HG03521 (cell line): ENCODE measurements at regions not wholly inside any gene's neighbourhood (a gene's known extent, or its start where the extent isn't known, plus 50 kb on each side); places are given as distances from the start of the nearest gene placed in this dataset.

ENCODE experiments used
- ATAC-seq: cut with Tn5 transposase; IDR thresholded peaks from one replicate; pipeline ENCODE4 v1.9.1; 2021; ENCODE audit warnings: mild to moderate bottlenecking, moderate library complexity; ENCODE audit not compliant: unreplicated experiment

DNA sequence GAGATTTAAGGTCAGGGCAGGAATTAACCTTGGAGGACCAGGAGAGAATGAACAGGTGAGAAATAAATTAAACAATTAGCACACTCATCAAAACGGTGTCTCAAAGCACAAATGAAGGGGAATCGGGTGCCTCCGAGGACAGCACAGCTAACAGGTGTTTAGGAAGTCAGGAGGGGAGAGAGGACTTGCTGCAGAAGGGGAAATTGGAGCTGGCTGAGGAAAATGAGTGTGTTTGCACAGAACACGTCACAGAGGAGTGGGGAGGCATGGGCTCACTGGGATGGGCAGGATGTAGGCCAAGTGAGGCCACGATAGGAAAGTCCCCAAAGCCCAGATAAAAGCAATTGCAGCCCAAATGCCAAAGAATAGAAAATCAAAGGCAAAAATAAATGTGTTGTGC is 121.7 kb downstream of the ZNF664 start:
- no peak for ATAC-seq

DNA sequence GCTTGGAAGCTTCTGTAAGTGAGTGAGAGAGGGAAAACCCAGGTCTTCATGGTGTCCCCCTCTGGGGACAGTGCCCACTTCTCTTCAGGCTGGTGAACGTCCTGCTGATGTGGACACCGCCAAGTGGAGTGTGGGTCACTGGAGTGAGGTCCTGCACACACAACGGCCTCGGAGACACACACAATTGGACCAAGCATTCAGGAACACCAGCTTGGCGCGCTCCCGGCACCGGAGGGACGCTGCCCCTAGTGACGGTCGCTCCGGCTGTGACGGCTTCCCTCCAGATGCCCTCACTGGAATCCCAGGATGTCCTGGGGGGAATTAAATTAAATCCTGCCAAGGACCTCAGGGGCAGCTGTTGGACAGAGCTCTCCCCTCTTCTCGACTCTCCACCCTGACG is 123.1 kb downstream of the ZNF664 start:
- ATAC-seq = no peak

- no peak for ATAC-seq
Observed at GRCh38 chr12:124096869-124097434, 123.9 kb downstream of the ZNF664 start.

DNA sequence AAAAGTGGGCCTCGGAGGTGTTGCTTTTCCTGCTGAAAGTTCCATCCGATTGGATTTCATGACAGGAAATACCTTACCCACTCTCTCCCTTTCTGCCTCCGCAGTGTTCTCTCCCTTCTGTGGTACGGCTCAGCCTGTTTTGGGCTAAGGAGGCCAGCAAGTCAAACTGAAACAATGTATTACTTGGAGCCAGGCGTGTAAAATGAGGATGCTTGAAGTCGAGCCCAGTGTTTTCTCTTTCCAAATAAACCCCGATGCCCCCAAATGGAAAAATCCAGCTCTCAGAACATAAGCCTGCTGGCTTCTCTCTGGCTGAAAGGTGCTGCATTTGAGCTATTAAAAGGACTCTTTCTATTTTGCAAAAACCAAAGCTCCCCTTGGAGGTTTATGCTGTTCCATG is 124.7 kb downstream of the ZNF664 start:
- ATAC-seq = no peak

- ATAC-seq = no peak
Observed at GRCh38 chr12:124098101-124098757, 125.2 kb downstream of the ZNF664 start.

GRCh38 chr12:124098887-124099286 is 125.9 kb downstream of the ZNF664 start:
- no peak for ATAC-seq

DNA sequence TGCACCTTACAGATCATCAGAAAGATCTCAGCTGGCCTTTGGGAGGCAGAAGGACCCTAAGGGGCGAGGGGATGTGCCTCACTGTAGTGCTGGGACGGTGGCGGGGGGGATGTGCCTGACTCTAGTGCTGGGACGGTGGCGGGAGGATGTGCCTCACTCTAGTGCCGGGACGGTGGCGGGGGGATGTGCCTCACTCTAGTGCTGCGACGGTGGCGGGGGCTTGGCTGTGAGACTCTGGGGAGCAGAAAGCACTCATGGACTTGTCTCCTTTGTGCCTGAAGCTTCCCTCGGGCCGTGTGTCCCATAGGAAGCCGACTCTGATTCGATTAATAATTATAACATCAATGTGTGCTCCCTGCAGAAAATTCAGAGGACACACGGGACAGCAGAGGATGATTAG is 126.6 kb downstream of the ZNF664 start:
- no peak for ATAC-seq

DNA sequence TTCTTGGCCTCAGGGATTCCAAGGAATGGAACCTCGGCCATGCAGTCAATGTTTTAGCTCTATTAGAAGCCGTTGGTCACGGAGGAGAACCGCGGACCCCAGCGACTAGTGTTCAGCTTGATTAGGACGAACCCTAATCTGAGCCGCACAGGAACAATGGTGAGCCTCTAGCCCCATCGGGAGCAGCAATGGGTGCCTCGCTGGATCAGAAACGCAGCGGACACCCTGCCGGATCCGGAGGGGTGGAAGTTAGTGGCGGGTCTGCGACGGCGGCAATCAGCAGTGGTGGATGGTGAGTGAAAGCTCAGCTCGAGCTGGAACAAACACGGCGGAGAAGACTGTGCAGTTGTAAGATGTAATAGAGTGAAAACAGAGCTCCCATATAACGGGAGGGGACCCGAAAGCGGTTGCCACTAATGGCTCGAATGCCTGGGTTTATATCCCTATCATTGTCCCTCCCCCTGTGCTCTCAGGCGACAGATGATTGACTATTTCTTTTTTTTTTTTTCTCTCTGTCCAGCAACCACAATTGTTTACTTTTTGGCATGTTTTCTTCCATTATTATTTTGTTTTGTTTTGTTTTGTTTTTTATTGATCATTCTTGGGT is 127.7 kb downstream of the ZNF664 start:
- no peak for ATAC-seq

- no peak for ATAC-seq
Observed at GRCh38 chr12:124105546-124105945, 132.5 kb downstream of the ZNF664 start.

DNA sequence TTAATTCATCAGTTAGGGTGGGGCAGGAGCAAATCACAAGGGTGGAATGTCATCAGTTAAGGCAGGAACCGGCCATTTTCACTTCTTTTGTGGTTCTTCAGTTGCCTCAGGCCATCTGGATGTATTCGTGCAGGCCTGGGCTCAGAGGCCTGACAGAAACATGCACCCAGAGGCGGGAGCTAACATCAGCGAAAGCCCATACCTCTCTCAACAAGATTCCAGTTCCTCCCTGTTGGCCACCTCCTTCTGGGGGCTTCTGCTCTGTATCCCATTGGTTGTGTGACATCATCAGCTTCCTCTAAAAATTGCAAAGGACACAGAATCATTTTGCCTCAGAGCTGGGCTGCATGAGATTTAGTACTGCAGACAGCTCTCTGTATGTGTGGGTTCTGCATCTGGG is 134.3 kb downstream of the ZNF664 start:
- ATAC-seq = no peak

GRCh38 chr12:124109760-124110159 is 136.7 kb downstream of the ZNF664 start:
- ATAC-seq = no peak

GRCh38 chr12:124110372-124110883 is 137.4 kb downstream of the ZNF664 start:
- no peak for ATAC-seq

- ATAC-seq = no peak
Observed at GRCh38 chr12:124111006-124111405, 138.0 kb downstream of the ZNF664 start.

DNA sequence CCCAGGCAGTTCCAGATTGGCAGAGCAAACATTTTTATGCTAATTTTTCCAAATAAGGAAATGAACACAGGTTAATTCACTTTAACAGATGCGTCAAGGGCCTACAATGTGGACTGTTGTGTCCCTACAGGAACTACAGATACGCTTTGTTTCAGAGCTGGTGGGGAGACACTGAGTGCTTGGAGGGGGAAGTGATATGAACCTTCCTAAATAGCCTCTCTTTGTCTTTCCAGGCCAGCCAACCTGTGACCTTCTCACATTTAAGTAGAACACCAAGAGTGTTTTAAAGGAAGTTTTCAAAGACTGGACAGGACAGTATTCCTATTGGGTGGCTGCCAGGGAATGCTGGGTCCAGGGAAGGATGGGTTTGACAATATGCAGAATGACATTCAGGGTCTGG is 141.3 kb downstream of the ZNF664 start:
- no peak for ATAC-seq

DNA sequence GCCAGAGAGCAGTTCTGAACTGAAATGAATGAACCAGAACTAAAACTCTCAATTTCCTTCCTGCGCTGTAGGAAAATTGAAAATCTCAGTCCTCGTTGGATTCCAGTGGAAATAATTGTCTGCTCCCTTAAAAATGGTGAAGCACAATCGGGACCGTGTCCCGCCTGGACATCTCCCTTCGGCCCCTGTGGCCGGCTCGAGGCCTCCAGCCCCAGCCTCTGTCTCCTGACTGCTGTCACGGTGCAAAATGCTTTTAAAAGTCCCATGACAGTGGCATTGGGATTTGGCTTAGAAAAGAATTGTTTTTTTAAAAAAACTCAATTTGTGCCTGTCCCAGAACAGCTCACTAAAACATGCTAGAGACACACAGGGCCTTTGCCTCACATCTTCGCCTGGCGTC is 142.5 kb downstream of the ZNF664 start:
- ATAC-seq = no peak

DNA sequence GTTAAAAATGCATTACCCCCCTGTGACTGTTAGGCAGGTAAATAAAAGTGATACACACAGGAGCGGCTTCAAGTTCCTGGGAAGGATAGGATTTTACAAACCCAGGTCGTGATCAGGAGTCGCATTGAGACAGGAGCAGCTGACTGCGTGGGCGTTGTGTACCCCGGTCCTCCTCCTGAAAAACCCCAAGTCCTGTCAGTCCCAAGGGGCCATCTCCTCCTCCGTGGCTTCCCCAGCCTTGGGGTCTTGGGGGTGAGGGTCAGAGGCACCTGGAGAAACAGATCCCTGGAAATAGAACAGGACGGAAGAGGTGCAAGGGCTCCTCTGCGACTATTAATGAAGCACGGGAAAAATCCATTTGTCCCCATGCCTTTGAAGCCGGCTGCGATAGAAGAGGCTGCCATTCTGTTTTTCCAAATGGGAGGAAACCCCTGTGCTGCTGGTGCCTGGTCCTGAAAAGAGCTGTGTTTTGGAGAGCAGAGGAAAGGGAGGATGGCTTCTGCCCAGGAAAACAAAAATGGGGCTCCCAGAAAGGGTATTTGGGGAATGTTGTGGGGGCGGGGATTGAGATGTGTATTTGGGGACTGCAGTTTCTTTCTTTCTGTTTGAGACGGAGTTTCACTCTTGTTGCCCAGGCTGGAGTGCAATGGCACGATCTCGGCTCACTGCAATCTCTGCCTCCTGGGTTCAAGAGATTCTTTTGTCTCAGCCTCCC is 143.1 kb downstream of the ZNF664 start:
- ATAC-seq = no peak

- no peak for ATAC-seq
Observed at GRCh38 chr12:124120739-124121138, 147.7 kb downstream of the ZNF664 start.

GRCh38 chr12:124122722-124123121 is 149.7 kb downstream of the ZNF664 start:
- no peak for ATAC-seq

DNA sequence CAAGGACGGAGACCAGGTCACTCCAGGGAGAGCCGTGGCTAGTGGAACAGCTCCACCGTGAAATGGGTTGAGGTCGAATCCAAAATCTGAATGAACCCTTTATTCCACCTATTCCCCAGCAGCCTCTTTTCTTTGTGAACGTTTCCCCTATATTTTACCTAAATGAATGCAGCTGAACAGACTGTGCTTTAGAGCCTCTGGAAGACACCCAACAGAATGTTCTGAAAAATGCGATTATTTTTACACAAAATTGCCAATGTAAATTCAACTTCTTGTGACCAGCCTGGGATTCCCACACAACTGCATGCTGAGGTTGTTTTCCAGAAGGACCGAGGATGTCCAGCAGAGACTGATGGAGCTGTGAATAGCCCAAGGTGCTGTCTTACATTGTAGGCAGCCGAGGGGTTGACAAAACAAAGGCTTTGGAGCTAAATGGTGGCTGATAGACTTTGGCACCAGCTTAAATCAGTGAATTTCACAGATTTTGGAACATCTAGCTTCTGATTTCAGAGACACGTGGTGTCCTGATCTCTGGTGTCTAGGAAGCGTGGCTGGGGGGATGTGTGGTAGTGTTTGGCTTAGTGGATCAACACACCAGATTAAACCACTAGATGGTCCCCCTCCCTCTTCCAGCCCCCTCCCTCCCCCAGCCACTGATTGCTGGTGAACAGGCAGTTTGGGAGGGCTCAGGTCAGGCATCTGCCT is 150.4 kb downstream of the ZNF664 start:
- ATAC-seq = no peak

DNA sequence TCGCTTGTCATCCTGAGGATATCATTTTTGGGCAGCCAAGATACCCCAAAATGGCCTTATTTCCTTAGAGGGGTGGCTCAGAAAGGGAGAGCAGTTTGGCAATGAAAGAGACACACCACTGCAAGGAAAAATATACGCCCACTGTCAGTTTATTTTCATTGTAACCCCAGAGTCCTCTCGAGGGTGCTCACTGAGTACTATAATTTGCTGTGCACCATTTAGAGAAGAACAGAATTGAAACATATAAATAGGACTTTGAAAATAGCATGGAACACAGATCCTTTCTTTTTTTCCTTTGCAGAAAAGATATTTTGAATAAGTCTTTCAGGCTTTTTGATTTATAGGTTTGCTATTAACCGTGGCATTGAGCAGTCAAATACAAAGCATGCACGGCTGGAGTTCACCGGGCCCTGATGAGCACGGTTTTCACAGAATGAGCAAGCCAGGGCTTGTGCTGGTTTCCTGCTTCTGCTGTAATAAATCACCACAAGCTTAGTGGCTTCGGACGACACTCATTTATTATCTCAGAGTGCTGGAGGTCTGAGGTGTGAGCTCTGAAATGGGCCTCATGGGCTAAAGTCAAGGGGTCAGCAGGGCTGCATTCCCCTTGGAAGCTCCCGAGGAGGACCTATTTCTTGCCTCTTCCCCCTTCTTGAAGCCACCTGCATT is 152.3 kb downstream of the ZNF664 start:
- ATAC-seq = no peak
